ENCODE measurements at regions not wholly inside any gene's neighbourhood (a gene's known extent, or its start where the extent isn't known, plus 50 kb on each side); places are given as distances from the start of the nearest gene placed in this dataset.
A peak's percentile ranks its signal among the peaks of the same experiment; 100 is the strongest.
"Not testable (repeated sequence)": the region's sequence is repeated elsewhere in the genome, so short reads cannot be mapped to it uniquely, and the experiment has no call there.

GRCh38 chr3:153055779-153056178, 106.2 kb upstream of the RAP2B start:
- no peak overlapping the region for H3K27ac Mint-ChIP-seq
- no peak for TF ChIP-seq CTCF (IDR thresholded peaks at IDR 0.05)
- no peaks in the 10 kb centered on the region for H3K27me3 Mint-ChIP-seq (ENCODE audit: low read depth, poor library complexity)
- H3K4me3 Mint-ChIP-seq, result no peak overlapping the region
- peaks cover 2% of the 10 kb centered on the region for H3K9me3 Mint-ChIP-seq
- DNase-seq, result no peak
- peaks cover 8% of the 10 kb centered on the region for H3K4me1 Mint-ChIP-seq
- H3K36me3 Mint-ChIP-seq (ENCODE audit: low read depth), result no peaks in the 10 kb centered on the region

GRCh38 chr3:153058031-153058688, 103.9 kb upstream of the RAP2B start:
- DNase-seq; H3K27ac Mint-ChIP-seq; H3K36me3 Mint-ChIP-seq (ENCODE audit: low read depth); H3K4me1 Mint-ChIP-seq; H3K27me3 Mint-ChIP-seq (ENCODE audit: low read depth, poor library complexity); H3K4me3 Mint-ChIP-seq; H3K9me3 Mint-ChIP-seq: not testable (repeated sequence)

DNA sequence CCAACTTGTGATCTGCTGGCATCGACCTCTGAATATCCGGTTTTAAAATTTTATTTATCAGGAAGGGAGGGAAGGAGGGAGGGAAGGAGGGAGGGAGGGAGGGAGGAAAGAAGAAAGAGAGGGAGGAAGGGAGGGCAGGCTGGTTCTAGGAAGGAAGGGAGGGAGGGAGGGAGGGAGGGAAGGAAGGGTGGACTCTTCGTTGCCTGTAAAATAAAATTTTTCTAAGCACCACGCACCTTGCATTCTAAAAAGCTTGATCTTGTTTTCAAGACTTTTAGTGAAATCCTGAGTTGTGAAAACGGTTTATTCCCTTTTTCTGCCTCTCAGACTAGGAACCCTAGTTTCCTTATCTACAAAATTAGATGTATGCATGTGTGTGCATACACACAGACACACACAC, 101.7 kb upstream of the RAP2B start:
- no peak for TF ChIP-seq CTCF (IDR thresholded peaks at IDR 0.05)
- Mint-ChIP-seq H3K27ac (no peak overlapping the region), H3K4me3 (no peak overlapping the region), H3K4me1 (no peaks in the 10 kb centered on the region), H3K9me3 (no peaks in the 10 kb centered on the region), H3K36me3 (ENCODE audit: low read depth) (no peaks in the 10 kb centered on the region), H3K27me3 (ENCODE audit: low read depth, poor library complexity) (no peaks in the 10 kb centered on the region)
- no peak for DNase-seq

DNA sequence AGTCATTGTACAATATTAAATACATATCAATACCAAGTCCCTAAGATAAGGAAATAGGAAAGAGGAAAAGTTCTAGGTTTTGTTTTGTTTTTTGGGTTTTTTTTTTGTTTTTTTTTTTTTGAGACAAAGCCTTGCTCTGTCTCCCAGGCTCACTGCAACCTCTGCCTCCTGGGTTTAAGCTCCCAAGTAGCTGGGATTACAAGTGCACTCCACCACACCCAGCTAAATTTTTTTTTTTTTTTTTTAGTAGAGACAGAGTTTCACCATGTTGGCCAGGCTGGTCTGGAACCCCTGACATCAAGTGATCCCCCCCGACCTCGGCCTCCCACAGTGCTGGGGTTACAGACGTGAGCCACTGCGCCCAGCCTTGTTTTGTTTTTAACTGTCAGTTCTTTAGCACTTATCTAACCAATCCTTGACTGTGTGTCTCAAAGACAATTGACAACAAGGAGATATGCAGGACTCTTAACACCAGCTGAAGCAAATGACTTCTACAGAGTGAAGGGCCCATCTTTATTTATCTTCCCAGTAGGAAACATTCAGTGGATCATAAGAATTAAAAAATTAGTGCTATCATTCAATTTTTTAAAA, 100.0 kb upstream of the RAP2B start:
- Mint-ChIP-seq H3K27ac (no peak overlapping the region), H3K4me3 (no peak overlapping the region), H3K27me3 (ENCODE audit: low read depth, poor library complexity) (no peaks in the 10 kb centered on the region), H3K4me1 (no peaks in the 10 kb centered on the region), H3K9me3 (no peaks in the 10 kb centered on the region), H3K36me3 (ENCODE audit: low read depth) (no peaks in the 10 kb centered on the region)
- no peak for DNase-seq
- no peak for TF ChIP-seq CTCF (IDR thresholded peaks at IDR 0.05)

- no peak overlapping the region for H3K27ac Mint-ChIP-seq
- no peak overlapping the region for H3K4me3 Mint-ChIP-seq
- no peaks in the 10 kb centered on the region for H3K9me3 Mint-ChIP-seq
- no peak for DNase-seq
- H3K27me3 Mint-ChIP-seq (ENCODE audit: low read depth, poor library complexity), result no peaks in the 10 kb centered on the region
- H3K36me3 Mint-ChIP-seq (ENCODE audit: low read depth), result no peaks in the 10 kb centered on the region
- no peak for TF ChIP-seq CTCF (IDR thresholded peaks at IDR 0.05)
- no peaks in the 10 kb centered on the region for H3K4me1 Mint-ChIP-seq
Measured at GRCh38 chr3:153063337-153063736, 98.7 kb upstream of the RAP2B start.

- no peaks in the 10 kb centered on the region for H3K4me1 Mint-ChIP-seq
- H3K4me3 Mint-ChIP-seq, result no peak overlapping the region
- no peaks in the 10 kb centered on the region for H3K27me3 Mint-ChIP-seq (ENCODE audit: low read depth, poor library complexity)
- DNase-seq, result no peak
- TF ChIP-seq CTCF (IDR thresholded peaks at IDR 0.05), result no peak
- H3K9me3 Mint-ChIP-seq, result no peaks in the 10 kb centered on the region
- H3K36me3 Mint-ChIP-seq (ENCODE audit: low read depth), result no peaks in the 10 kb centered on the region
- H3K27ac Mint-ChIP-seq, result peak overlapping the region; percentile 15
Measured at GRCh38 chr3:153066983-153067382, 95.0 kb upstream of the RAP2B start.
